H9 (cell line): ENCODE measurements at regions not wholly inside any gene's neighbourhood (a gene's known extent, or its start where the extent isn't known, plus 50 kb on each side); places are given as distances from the start of the nearest gene placed in this dataset.
"Not testable (repeated sequence)": the region's sequence is repeated elsewhere in the genome, so short reads cannot be mapped to it uniquely, and the experiment has no call there.

Source experiments
- DNase-seq: peaks from one replicate; pipeline ENCODE4 v3.0.0-alpha.2; 2017
- H2AFZ ChIP-seq: one replicate; pipeline ENCODE4 v1.6.1; 2013; ENCODE audit warnings: mild to moderate bottlenecking, low read length, control low read depth, moderate library complexity
- H2AK5ac ChIP-seq: 2 replicates; pipeline ENCODE4 v1.6.1; 2013; ENCODE audit warnings: low read length, control low read depth, mixed read lengths; ENCODE audit not compliant: insufficient read length
- H2BK120ac ChIP-seq: one replicate; pipeline ENCODE4 v1.6.1; 2013; ENCODE audit warnings: low read depth, mild to moderate bottlenecking, low read length, control low read depth, inconsistent platforms; ENCODE audit not compliant: poor library complexity, severe bottlenecking
- H2BK12ac ChIP-seq: 2 replicates; pipeline ENCODE4 v1.6.1; 2013; ENCODE audit warnings: low read length, control low read depth, mixed read lengths, low read depth; ENCODE audit not compliant: insufficient read length
- H2BK15ac ChIP-seq: 2 replicates; pipeline ENCODE4 v1.6.1; 2013; ENCODE audit warnings: low read depth, low read length, control low read depth
- H2BK20ac ChIP-seq: one replicate; pipeline ENCODE4 v1.6.1; 2013; ENCODE audit warnings: low read depth, mild to moderate bottlenecking, low read length, control low read depth, inconsistent platforms; ENCODE audit not compliant: poor library complexity, severe bottlenecking
- H2BK5ac ChIP-seq: 2 replicates; pipeline ENCODE4 v1.6.1; 2013; ENCODE audit warnings: low read length, control low read depth, mixed read lengths; ENCODE audit not compliant: insufficient read length
- H3K14ac ChIP-seq: 2 replicates; pipeline ENCODE4 v1.6.1; 2013; ENCODE audit warnings: low read length, control low read depth; ENCODE audit not compliant: insufficient read depth
- H3K18ac ChIP-seq: 2 replicates; pipeline ENCODE4 v1.6.1; 2013; ENCODE audit warnings: low read depth, mild to moderate bottlenecking, mixed read lengths, low read length, control low read depth; ENCODE audit not compliant: insufficient read length
- H3K23ac ChIP-seq: 2 replicates; pipeline ENCODE4 v1.6.1; 2013; ENCODE audit warnings: low read length, control low read depth, mixed read lengths, low read depth; ENCODE audit not compliant: insufficient read length
- H3K23me2 ChIP-seq: 2 replicates; pipeline ENCODE4 v1.6.1; 2013; ENCODE audit warnings: low read depth, mild to moderate bottlenecking, mixed read lengths, low read length, control low read depth; ENCODE audit not compliant: insufficient read length, poor library complexity, severe bottlenecking
- H3K27ac ChIP-seq: 2 replicates; pipeline ENCODE4 v1.5.1; 2013; ENCODE audit warnings: low read length, control low read depth, mixed read lengths, low read depth; ENCODE audit not compliant: insufficient read length
- H3K27me3 ChIP-seq: 2 replicates; pipeline ENCODE4 v1.6.1; 2013; ENCODE audit warnings: low read length, control low read depth, inconsistent platforms; ENCODE audit not compliant: insufficient read depth
- H3K4ac ChIP-seq: 2 replicates; pipeline ENCODE4 v1.6.1; 2013; ENCODE audit warnings: low read depth, mild to moderate bottlenecking, control low read depth, inconsistent platforms, low read length, moderate library complexity
- H3K4me1 ChIP-seq: 2 replicates; pipeline ENCODE4 v1.6.1; 2013; ENCODE audit warnings: low read length, control low read depth, inconsistent platforms; ENCODE audit not compliant: insufficient read depth
- H3K4me2 ChIP-seq: 2 replicates; pipeline ENCODE4 v1.6.1; 2013; ENCODE audit warnings: low read length, control low read depth, mixed read lengths; ENCODE audit not compliant: insufficient read length, insufficient read depth
- H3K56ac ChIP-seq: 2 replicates; pipeline ENCODE4 v1.6.1; 2013; ENCODE audit warnings: low read depth, mild to moderate bottlenecking, mixed read lengths, low read length, control low read depth; ENCODE audit not compliant: insufficient read length
- H3K79me1 ChIP-seq: 2 replicates; pipeline ENCODE4 v1.6.1; 2013; ENCODE audit warnings: low read depth, mild to moderate bottlenecking, moderate library complexity, low read length, control low read depth, inconsistent platforms; ENCODE audit not compliant: insufficient read depth, poor library complexity, severe bottlenecking
- H3K79me2 ChIP-seq: 2 replicates; pipeline ENCODE4 v1.6.1; 2013; ENCODE audit warnings: low read length, control low read depth, inconsistent platforms; ENCODE audit not compliant: insufficient read depth
- H3K9ac ChIP-seq: 2 replicates; pipeline ENCODE4 v1.6.1; 2013; ENCODE audit warnings: low read length, control low read depth, mixed read lengths; ENCODE audit not compliant: insufficient read length; ENCODE audit errors: extremely low read depth
- H3K9me3 ChIP-seq: one replicate; pipeline ENCODE4 v1.6.1; 2013; ENCODE audit warnings: low read depth, low read length, inconsistent platforms; ENCODE audit not compliant: control insufficient read depth
- H3T11ph ChIP-seq: one replicate; pipeline ENCODE4 v1.6.1; 2013; ENCODE audit warnings: mild to moderate bottlenecking, low read length, control low read depth, inconsistent platforms
- H4K20me1 ChIP-seq: one replicate; pipeline ENCODE4 v1.6.1; 2013; ENCODE audit not compliant: control insufficient read depth, insufficient read length, insufficient read depth
- H4K5ac ChIP-seq: 2 replicates; pipeline ENCODE4 v1.6.1; 2013; ENCODE audit warnings: low read depth, mild to moderate bottlenecking, mixed read lengths, low read length, control low read depth; ENCODE audit not compliant: insufficient read length
- H4K8ac ChIP-seq: replicated peaks from 2 replicates; pipeline ENCODE4 v1.6.1; 2013; ENCODE audit warnings: low read length, control low read depth, mixed read lengths, low read depth; ENCODE audit not compliant: insufficient read length
- H4K91ac ChIP-seq: 2 replicates; pipeline ENCODE4 v1.6.1; 2013; ENCODE audit warnings: low read depth, mild to moderate bottlenecking, moderate library complexity, mixed read lengths, low read length, control low read depth; ENCODE audit not compliant: insufficient read length
- H3K27ac Mint-ChIP-seq, 3 experiments: 2 replicates in 2 of 3; 3 replicates in 1 of 3; pipeline ENCODE4 v1.8.0; 2020 to 2021; ENCODE audit warnings: mixed read lengths in 3 of 3, mild to moderate bottlenecking in 1 of 3, moderate library complexity in 1 of 3
- H3K27me3 Mint-ChIP-seq: 2 replicates; pipeline ENCODE4 v1.8.0; 2021; ENCODE audit warnings: low read depth, mild to moderate bottlenecking, moderate library complexity, mixed read lengths
- H3K36me3 Mint-ChIP-seq, 3 experiments: 2 replicates in 2 of 3; 3 replicates in 1 of 3; pipeline ENCODE4 v1.8.0; 2020 to 2021; ENCODE audit warnings: low read depth in 3 of 3, mixed read lengths in 3 of 3; ENCODE audit not compliant: insufficient read depth in 1 of 3
- H3K4me1 Mint-ChIP-seq, 2 experiments: 2 replicates each; pipeline ENCODE4 v1.8.0; 2020; ENCODE audit warnings: mixed read lengths in 2 of 2
- H3K4me3 Mint-ChIP-seq, 2 experiments: 2 replicates in 1 of 2; 3 replicates in 1 of 2; pipeline ENCODE4 v1.8.0; 2020 to 2021; ENCODE audit warnings: mild to moderate bottlenecking in 2 of 2, mixed read lengths in 2 of 2, moderate library complexity in 1 of 2
- H3K9me3 Mint-ChIP-seq, 2 experiments: 2 replicates in 1 of 2; 3 replicates in 1 of 2; pipeline ENCODE4 v1.8.0; 2020; ENCODE audit warnings: mild to moderate bottlenecking in 2 of 2, mixed read lengths in 2 of 2, moderate library complexity in 1 of 2
- WGBS: extraction: QIAGEN DNeasy Blood & Tissue Kit; methylation state at CpG from one replicate; pipeline ENCODE4 v1.1.7; 2013; ENCODE audit warnings: missing lambda C conversion rate, low lambda C conversion rate, mixed read lengths; ENCODE audit not compliant: insufficient read length; ENCODE audit errors: extremely low coverage; 5-methylcytosine and 5-hydroxymethylcytosine counted together
- TF ChIP-seq, protein P1 (sequence below): fragments of 200-600 bp; sonication (generic); conservative IDR thresholded peaks from 3 replicates; pipeline ENCODE4 v1.8.0; 2021; ENCODE audit warnings: antibody characterized with exemption, mild to moderate bottlenecking

DNA sequence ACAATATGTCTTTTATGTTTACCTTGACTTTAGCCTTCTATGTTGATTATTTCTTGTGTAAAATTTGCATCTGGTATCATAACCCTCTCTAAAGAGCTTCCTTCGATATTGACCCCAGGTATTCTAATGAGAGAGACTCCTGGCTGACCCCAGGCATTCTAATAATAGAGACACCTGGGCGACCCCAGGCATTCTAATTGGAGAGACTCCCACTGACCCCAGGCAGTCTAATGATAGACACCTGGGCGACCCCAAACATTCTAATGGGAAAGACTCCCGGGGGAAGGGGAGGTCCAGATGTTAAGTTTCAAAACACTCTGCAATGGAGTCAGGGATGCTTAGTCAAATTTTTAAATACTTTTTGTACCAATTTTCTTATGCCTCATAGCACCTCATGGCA is 726.4 kb downstream of the COL12A1 start:
- H3K27me3 Mint-ChIP-seq, result peaks cover 7% of the 10 kb centered on the region
- Histone ChIP-seq H3K27me3 (no peaks in the 10 kb centered on the region), H3K14ac (no peak overlapping the region), H3K79me1 (no peaks in the 10 kb centered on the region), H2BK5ac (no peak overlapping the region), H4K91ac (no peak overlapping the region), H2AK5ac (no peak overlapping the region), H3K4me1 (no peaks in the 10 kb centered on the region), H2BK20ac (no peak overlapping the region), H3K79me2 (no peaks in the 10 kb centered on the region), H2BK12ac (no peak overlapping the region), H3K9ac (no peak overlapping the region), H2BK15ac (no peak overlapping the region), H3K4me2 (no peak overlapping the region), H4K8ac (no peak overlapping the region), H2BK120ac (no peak overlapping the region), H3K23ac (no peak overlapping the region), H3T11ph (no peak overlapping the region), H3K4ac (no peak overlapping the region), H4K5ac (no peak overlapping the region), H4K20me1 (no peaks in the 10 kb centered on the region), H3K18ac (no peak overlapping the region), H3K9me3 (no peaks in the 10 kb centered on the region), H3K27ac (no peak overlapping the region), H3K56ac (no peak overlapping the region), H3K23me2 (no peaks in the 10 kb centered on the region), H2AFZ (no peak overlapping the region)
- TF ChIP-seq, protein P1, sequence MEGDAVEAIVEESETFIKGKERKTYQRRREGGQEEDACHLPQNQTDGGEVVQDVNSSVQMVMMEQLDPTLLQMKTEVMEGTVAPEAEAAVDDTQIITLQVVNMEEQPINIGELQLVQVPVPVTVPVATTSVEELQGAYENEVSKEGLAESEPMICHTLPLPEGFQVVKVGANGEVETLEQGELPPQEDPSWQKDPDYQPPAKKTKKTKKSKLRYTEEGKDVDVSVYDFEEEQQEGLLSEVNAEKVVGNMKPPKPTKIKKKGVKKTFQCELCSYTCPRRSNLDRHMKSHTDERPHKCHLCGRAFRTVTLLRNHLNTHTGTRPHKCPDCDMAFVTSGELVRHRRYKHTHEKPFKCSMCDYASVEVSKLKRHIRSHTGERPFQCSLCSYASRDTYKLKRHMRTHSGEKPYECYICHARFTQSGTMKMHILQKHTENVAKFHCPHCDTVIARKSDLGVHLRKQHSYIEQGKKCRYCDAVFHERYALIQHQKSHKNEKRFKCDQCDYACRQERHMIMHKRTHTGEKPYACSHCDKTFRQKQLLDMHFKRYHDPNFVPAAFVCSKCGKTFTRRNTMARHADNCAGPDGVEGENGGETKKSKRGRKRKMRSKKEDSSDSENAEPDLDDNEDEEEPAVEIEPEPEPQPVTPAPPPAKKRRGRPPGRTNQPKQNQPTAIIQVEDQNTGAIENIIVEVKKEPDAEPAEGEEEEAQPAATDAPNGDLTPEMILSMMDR, result no peak
- H3K27ac Mint-ChIP-seq, result no peak overlapping the region
- whole genome bisulfite sequencing, result no CpG with 5 or more reads among the region's 4 CpGs
- DNase-seq, result no peak
- no peak overlapping the region for H3K4me3 Mint-ChIP-seq
- peaks cover 3 to 5% of the 10 kb centered on the region in 2 experiments; a peak in 2 of 4 replicates for H3K4me1 Mint-ChIP-seq
- H3K9me3 Mint-ChIP-seq, result no peaks in the 10 kb centered on the region; a peak in 1 of 5 replicates
- no peaks in the 10 kb centered on the region for H3K36me3 Mint-ChIP-seq

DNA sequence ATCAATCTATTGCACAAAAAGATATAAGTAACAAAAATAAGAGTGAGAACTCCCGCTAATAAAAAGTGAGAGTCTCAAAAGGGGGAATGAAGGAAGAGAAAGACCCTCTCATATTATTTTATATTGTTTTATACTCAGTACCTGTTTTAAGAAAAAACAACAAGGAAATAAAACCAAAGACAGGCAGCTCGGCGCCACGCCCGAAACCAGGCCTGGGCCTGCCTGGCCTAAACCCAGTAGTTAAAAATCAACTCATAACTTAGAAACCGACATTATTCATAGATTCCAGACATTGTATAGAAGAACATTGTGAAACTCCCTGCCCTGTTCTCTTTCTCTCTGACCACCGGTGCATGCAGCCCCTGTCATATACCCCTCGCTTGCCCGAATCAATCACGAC is 731.8 kb downstream of the COL12A1 start:
- not testable (repeated sequence) for H3K9ac ChIP-seq, H4K91ac ChIP-seq, H2BK120ac ChIP-seq, H4K8ac ChIP-seq, H3K23ac ChIP-seq, H3K79me2 ChIP-seq, H2BK20ac ChIP-seq, H3K27me3 Mint-ChIP-seq, H3K36me3 Mint-ChIP-seq, H3K9me3 ChIP-seq, H3K9me3 Mint-ChIP-seq, H3K27ac Mint-ChIP-seq, H3K4me1 Mint-ChIP-seq, H2AK5ac ChIP-seq, H3K27ac ChIP-seq, H3K56ac ChIP-seq, H3K14ac ChIP-seq, H3K4me3 Mint-ChIP-seq, H4K20me1 ChIP-seq, H2BK12ac ChIP-seq, H3K4ac ChIP-seq, H3K18ac ChIP-seq, H3K27me3 ChIP-seq, H3K4me2 ChIP-seq, H3K79me1 ChIP-seq, H3T11ph ChIP-seq, H3K4me1 ChIP-seq, H2BK5ac ChIP-seq, H3K23me2 ChIP-seq, H2BK15ac ChIP-seq, H2AFZ ChIP-seq, H4K5ac ChIP-seq, DNase-seq
- no CpG with 5 or more reads among the region's 10 CpGs for WGBS
